ENCODE measurements at regions not wholly inside any gene's neighbourhood (a gene's known extent, or its start where the extent isn't known, plus 50 kb on each side); places are given as distances from the start of the nearest gene placed in this dataset.
A peak's percentile ranks its signal among the peaks of the same experiment; 100 is the strongest.

- Mint-ChIP-seq H3K9me3 (no peaks in the 10 kb centered on the region), H3K4me1 (no peaks in the 10 kb centered on the region), H3K27ac (peak overlapping the region in 1 of 3 experiments; percentile 27; a peak in 1 of 7 replicates), H3K27me3 (ENCODE audit: low read depth) (no peaks in the 10 kb centered on the region; the same call in 1 of the 2 replicates), H3K4me3 (no peak overlapping the region), H3K36me3 (ENCODE audit: insufficient read depth in 1 of 3, low read depth in 3 of 3) (peaks cover 26 to 59% (median 54%) of the 10 kb centered on the region in 3 experiments)
- H3K4me1 ChIP-seq (ENCODE audit: insufficient read depth, low read length): no peaks in the 10 kb centered on the region
- no peaks in the 10 kb centered on the region for H3K23me2 ChIP-seq (ENCODE audit: insufficient read length, low read depth, low read length, poor library complexity, severe bottlenecking)
- DNase-seq: no peak
- H3K23ac ChIP-seq (ENCODE audit: insufficient read length, low read depth, low read length): no peak overlapping the region
- H2BK5ac ChIP-seq (ENCODE audit: insufficient read length, low read length): no peak overlapping the region
- H2BK20ac ChIP-seq (ENCODE audit: low read depth, low read length, poor library complexity, severe bottlenecking): no peak overlapping the region
- no peak overlapping the region for H3K27ac ChIP-seq (ENCODE audit: insufficient read length, low read depth, low read length)
- no peaks in the 10 kb centered on the region for H3K79me1 ChIP-seq (ENCODE audit: insufficient read depth, low read depth, low read length, poor library complexity, severe bottlenecking)
- no peak overlapping the region for H2AFZ ChIP-seq (ENCODE audit: low read length)
- TF ChIP-seq CTCF (conservative IDR thresholded peaks at IDR 0.05): no peak
- H2BK15ac ChIP-seq (ENCODE audit: low read depth, low read length): no peak overlapping the region
- H3K56ac ChIP-seq (ENCODE audit: insufficient read length, low read depth, low read length): no peak overlapping the region
- H2AK5ac ChIP-seq (ENCODE audit: insufficient read length, low read length): no peak overlapping the region
- H3K18ac ChIP-seq (ENCODE audit: insufficient read length, low read depth, low read length): no peak overlapping the region
- H4K91ac ChIP-seq (ENCODE audit: insufficient read length, low read depth, low read length): no peak overlapping the region
- no peak overlapping the region for H4K5ac ChIP-seq (ENCODE audit: insufficient read length, low read depth, low read length)
- no peak overlapping the region for H3K9ac ChIP-seq (ENCODE audit: extremely low read depth, insufficient read length, low read length)
- H3K4ac ChIP-seq (ENCODE audit: low read depth, low read length): no peak overlapping the region
- H4K8ac ChIP-seq (replicated peaks; ENCODE audit: insufficient read length, low read depth, low read length): no peak overlapping the region
- no peak overlapping the region for H3T11ph ChIP-seq (ENCODE audit: low read length)
- H3K79me2 ChIP-seq (ENCODE audit: insufficient read depth, low read length): no peaks in the 10 kb centered on the region; the same call in 1 of the 2 replicates
- no peaks in the 10 kb centered on the region for H3K27me3 ChIP-seq (ENCODE audit: insufficient read depth, low read length)
- no peaks in the 10 kb centered on the region for H3K9me3 ChIP-seq (ENCODE audit: control insufficient read depth, low read depth, low read length)
- no peak overlapping the region for H3K14ac ChIP-seq (ENCODE audit: insufficient read depth, low read length)
- no peak overlapping the region for H3K4me2 ChIP-seq (ENCODE audit: insufficient read depth, insufficient read length, low read length)
- no peak overlapping the region for H2BK12ac ChIP-seq (ENCODE audit: insufficient read length, low read depth, low read length)
- no peaks in the 10 kb centered on the region for H4K20me1 ChIP-seq (ENCODE audit: control insufficient read depth, insufficient read depth, insufficient read length)
- no CpG with 5 or more reads among the region's 3 CpGs for whole genome bisulfite sequencing (ENCODE audit: extremely low coverage, insufficient read length, low lambda C conversion rate)
- no peak overlapping the region for H2BK120ac ChIP-seq (ENCODE audit: low read depth, low read length, poor library complexity, severe bottlenecking)
These were observed 202.6 kb upstream of the RGS6 start for GRCh38 chr14:71729596-71729995.
